Colonic mucosa (tissue), 4 donors: ENCODE measurements at regions not wholly inside any gene's neighbourhood (a gene's known extent, or its start where the extent isn't known, plus 50 kb on each side); places are given as distances from the start of the nearest gene placed in this dataset.

Experiments
- DNase-seq: peaks from one replicate; pipeline ENCODE4 v3.0.0-alpha.2; 2020
- H3K27ac ChIP-seq: fragments of 200-600 bp; one replicate; pipeline ENCODE4 v1.8.0; 2021
- H3K27me3 ChIP-seq: fragments of 200-600 bp; one replicate; pipeline ENCODE4 v1.8.0; 2021
- H3K36me3 ChIP-seq: fragments of 200-600 bp; one replicate; pipeline ENCODE4 v1.8.0; 2021
- H3K4me1 ChIP-seq: fragments of 200-600 bp; one replicate; pipeline ENCODE4 v1.8.0; 2021; ENCODE audit warnings: mild to moderate bottlenecking
- H3K4me3 ChIP-seq: fragments of 200-600 bp; one replicate; pipeline ENCODE4 v1.8.0; 2021
- H3K9ac ChIP-seq, 2 donors: one replicate each; pipeline ENCODE4 v1.7.0; 2013; ENCODE audit warnings: control low read depth in 2 of 2, low read depth in 2 of 2, low read length in 2 of 2
- H3K9me3 ChIP-seq: fragments of 200-600 bp; one replicate; pipeline ENCODE4 v1.8.0; 2021
- intact Hi-C: fragments of 100-400 bp; cut with DNase I; formaldehyde crosslinking; loops from one replicate; pipeline ENCODE4 v1.14.1; 2022
- TF ChIP-seq, protein P1 (sequence below): fragments of 200-600 bp; IDR thresholded peaks from one replicate; pipeline ENCODE4 v1.8.0; 2022; ENCODE audit warnings: antibody characterized with exemption, mild to moderate bottlenecking
- donor health status: healthy.
- donor health status: DM: no; HTN: no; CAD: no.
- donor health status: DM: no; HTN: no; CAD: no.

DNA sequence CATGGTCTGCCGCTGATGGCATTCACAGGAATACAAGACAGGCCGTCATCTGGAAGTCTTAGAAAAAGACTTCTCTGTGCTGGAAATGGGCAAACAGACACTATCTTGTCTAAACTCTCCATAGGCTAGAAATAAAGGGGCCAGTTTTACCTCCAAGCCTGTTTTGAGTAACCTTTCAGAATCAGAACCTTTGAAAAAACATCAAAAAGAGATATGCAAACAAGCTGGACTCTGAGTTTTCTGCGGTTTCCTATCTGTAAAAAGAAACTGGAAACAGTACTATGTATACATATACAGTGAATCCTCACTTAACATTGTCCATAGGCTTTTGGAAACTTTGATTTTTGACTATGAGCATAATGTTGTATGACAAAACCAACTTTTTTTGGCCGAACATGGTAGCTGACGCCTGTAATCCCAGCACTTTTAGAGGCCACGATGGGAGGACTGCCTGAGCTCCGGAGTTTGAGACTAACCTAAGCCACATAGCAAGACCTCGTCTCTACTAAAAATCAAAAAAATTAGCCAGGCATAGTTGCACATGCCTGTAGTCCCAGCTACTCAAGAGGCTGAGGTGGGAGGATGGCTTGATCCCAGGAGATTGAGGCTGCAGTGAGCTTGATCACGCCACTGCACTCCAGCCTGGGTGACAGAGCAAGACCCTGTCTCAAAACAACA is 92.9 kb upstream of the MAX start:
- no peak overlapping the region for H3K4me3 ChIP-seq
- no peaks in the 10 kb centered on the region for H3K36me3 ChIP-seq
- no peaks in the 10 kb centered on the region for H3K4me1 ChIP-seq
- TF ChIP-seq, protein P1, sequence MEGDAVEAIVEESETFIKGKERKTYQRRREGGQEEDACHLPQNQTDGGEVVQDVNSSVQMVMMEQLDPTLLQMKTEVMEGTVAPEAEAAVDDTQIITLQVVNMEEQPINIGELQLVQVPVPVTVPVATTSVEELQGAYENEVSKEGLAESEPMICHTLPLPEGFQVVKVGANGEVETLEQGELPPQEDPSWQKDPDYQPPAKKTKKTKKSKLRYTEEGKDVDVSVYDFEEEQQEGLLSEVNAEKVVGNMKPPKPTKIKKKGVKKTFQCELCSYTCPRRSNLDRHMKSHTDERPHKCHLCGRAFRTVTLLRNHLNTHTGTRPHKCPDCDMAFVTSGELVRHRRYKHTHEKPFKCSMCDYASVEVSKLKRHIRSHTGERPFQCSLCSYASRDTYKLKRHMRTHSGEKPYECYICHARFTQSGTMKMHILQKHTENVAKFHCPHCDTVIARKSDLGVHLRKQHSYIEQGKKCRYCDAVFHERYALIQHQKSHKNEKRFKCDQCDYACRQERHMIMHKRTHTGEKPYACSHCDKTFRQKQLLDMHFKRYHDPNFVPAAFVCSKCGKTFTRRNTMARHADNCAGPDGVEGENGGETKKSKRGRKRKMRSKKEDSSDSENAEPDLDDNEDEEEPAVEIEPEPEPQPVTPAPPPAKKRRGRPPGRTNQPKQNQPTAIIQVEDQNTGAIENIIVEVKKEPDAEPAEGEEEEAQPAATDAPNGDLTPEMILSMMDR, result no peak
- intact Hi-C loops, result no loop called here
- H3K27me3 ChIP-seq, result no peaks in the 10 kb centered on the region
- H3K9me3 ChIP-seq, result no peaks in the 10 kb centered on the region
- no peak overlapping the region for H3K9ac ChIP-seq
- H3K27ac ChIP-seq, result no peak overlapping the region
- DNase-seq, result no peak

- Histone ChIP-seq H3K27ac (no peak overlapping the region), H3K4me1 (no peaks in the 10 kb centered on the region), H3K9ac (no peak overlapping the region), H3K36me3 (no peaks in the 10 kb centered on the region), H3K9me3 (no peaks in the 10 kb centered on the region), H3K4me3 (no peak overlapping the region), H3K27me3 (no peaks in the 10 kb centered on the region)
- intact Hi-C loops, result no loop called here
- TF ChIP-seq, protein P1, result no peak
- DNase-seq, result no peak
Measured at GRCh38 chr14:65198346-65198745, 96.0 kb upstream of the MAX start.

- DNase-seq, result no peak
- TF ChIP-seq, protein P1, result no peak
- Histone ChIP-seq H3K36me3 (no peaks in the 10 kb centered on the region), H3K4me1 (no peaks in the 10 kb centered on the region), H3K27me3 (no peaks in the 10 kb centered on the region), H3K9me3 (no peaks in the 10 kb centered on the region), H3K9ac (no peak overlapping the region), H3K4me3 (no peak overlapping the region), H3K27ac (no peak overlapping the region)
- intact Hi-C loops, result no loop called here
Measured at GRCh38 chr14:65200454-65200853, 98.1 kb upstream of the MAX start.

DNA sequence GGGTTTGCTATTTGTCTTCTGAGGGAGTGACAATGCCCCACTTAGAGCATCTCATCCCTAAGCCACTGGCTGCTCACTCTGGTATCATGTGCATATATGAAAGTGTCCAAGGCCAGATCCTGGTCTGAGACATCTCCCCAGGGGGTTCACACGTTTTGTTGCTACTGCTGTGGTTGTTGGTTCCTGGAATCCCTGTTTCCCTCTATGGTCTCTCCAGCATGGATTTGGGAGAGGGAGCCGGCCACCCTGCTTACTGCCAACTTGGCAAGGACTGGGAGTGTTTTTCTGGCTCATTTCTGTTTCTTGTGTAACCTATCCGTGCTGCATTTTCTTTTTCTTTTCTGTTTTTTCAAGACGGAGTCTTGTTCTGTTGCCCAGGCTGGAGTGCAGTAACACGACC is 101.3 kb upstream of the MAX start:
- DNase-seq, result no peak
- Histone ChIP-seq H3K36me3 (no peaks in the 10 kb centered on the region), H3K27ac (no peak overlapping the region), H3K27me3 (no peaks in the 10 kb centered on the region), H3K4me3 (no peak overlapping the region), H3K9ac (no peak overlapping the region), H3K9me3 (no peaks in the 10 kb centered on the region), H3K4me1 (no peaks in the 10 kb centered on the region)
- TF ChIP-seq, protein P1, result no peak
- intact Hi-C loops, result no loop called here

DNA sequence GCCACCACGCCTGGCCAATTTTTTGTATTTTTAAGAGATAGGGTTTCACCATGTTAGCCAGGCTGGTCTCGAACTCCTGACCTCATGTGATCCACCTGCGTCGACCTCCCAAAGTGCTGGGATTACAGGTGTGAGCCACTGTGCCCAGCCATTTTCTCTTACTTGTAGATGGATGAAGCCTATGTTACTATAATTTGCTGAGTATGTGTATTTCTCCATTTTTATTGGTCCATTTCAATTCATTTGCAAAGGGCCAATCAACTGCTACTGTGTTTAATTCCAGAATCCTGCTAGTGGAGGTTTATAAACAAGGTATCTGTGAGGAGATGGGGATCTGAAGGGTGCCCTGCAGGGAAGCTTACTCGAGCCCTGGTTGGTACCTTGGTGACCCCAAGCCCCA is 101.7 kb upstream of the MAX start:
- intact Hi-C loops, result no loop called here
- H3K27ac ChIP-seq, result no peak overlapping the region
- DNase-seq, result no peak

More for the DNA sequence above, 101.7 kb upstream of the MAX start:
- H3K9ac ChIP-seq, result no peak overlapping the region
- no peak overlapping the region for H3K4me3 ChIP-seq
- H3K27me3 ChIP-seq, result no peaks in the 10 kb centered on the region
- no peaks in the 10 kb centered on the region for H3K9me3 ChIP-seq
- no peaks in the 10 kb centered on the region for H3K4me1 ChIP-seq
- TF ChIP-seq, protein P1, result no peak
- H3K36me3 ChIP-seq, result no peaks in the 10 kb centered on the region
